ENCODE measurements at regions not wholly inside any gene's neighbourhood (a gene's known extent, or its start where the extent isn't known, plus 50 kb on each side); places are given as distances from the start of the nearest gene placed in this dataset.
A peak's percentile ranks its signal among the peaks of the same experiment; 100 is the strongest.
"Not testable (repeated sequence)": the region's sequence is repeated elsewhere in the genome, so short reads cannot be mapped to it uniquely, and the experiment has no call there.

GRCh38 chr10:34908481-34908880 lies 93.4 kb upstream of the PARD3 start:
- no peak for DNase-seq (ENCODE audit: low spot score)

- DNase-seq (ENCODE audit: low spot score) = no peak
Observed at GRCh38 chr10:34907743-34908430, 92.8 kb upstream of the PARD3 start.

GRCh38 chr10:34906067-34906965 lies 91.2 kb upstream of the PARD3 start:
- no peak for DNase-seq (ENCODE audit: low spot score)

- DNase-seq (ENCODE audit: low spot score) = no peak
Observed at GRCh38 chr10:34905200-34905927, 90.3 kb upstream of the PARD3 start.

GRCh38 chr10:34904191-34904590 lies 89.1 kb upstream of the PARD3 start:
- DNase-seq (ENCODE audit: low spot score) = no peak

- no peak for DNase-seq (ENCODE audit: low spot score)
Observed at GRCh38 chr10:34899161-34899560, 84.1 kb upstream of the PARD3 start.

- DNase-seq (ENCODE audit: low spot score) = no peak
Observed at GRCh38 chr10:34895977-34896376, 80.9 kb upstream of the PARD3 start.

GRCh38 chr10:34895046-34895445 lies 80.0 kb upstream of the PARD3 start:
- DNase-seq (ENCODE audit: low spot score) = not testable (repeated sequence)

- DNase-seq (ENCODE audit: low spot score) = not testable (repeated sequence)
Observed at GRCh38 chr10:34892521-34892920, 77.4 kb upstream of the PARD3 start.

- no peak for DNase-seq (ENCODE audit: low spot score)
Observed at GRCh38 chr10:34890939-34891338, 75.8 kb upstream of the PARD3 start.

GRCh38 chr10:34889004-34889869 lies 74.1 kb upstream of the PARD3 start:
- no peak for DNase-seq (ENCODE audit: low spot score)

GRCh38 chr10:34886906-34887642 lies 72.0 kb upstream of the PARD3 start:
- DNase-seq (ENCODE audit: low spot score) = no peak

GRCh38 chr10:34885898-34886297 lies 70.8 kb upstream of the PARD3 start:
- no peak for DNase-seq (ENCODE audit: low spot score)

GRCh38 chr10:34885011-34885410 lies 69.9 kb upstream of the PARD3 start:
- DNase-seq (ENCODE audit: low spot score) = no peak

- peak; percentile 11 for DNase-seq (ENCODE audit: low spot score)
Observed at GRCh38 chr10:34884272-34884952, 69.3 kb upstream of the PARD3 start.

- DNase-seq (ENCODE audit: low spot score) = no peak
Observed at GRCh38 chr10:34880817-34881216, 65.7 kb upstream of the PARD3 start.

- not testable (repeated sequence) for DNase-seq (ENCODE audit: low spot score)
Observed at GRCh38 chr10:34878651-34879050, 63.6 kb upstream of the PARD3 start.

GRCh38 chr10:34875061-34875460 lies 60.0 kb upstream of the PARD3 start:
- DNase-seq (ENCODE audit: low spot score) = no peak

GRCh38 chr10:34872820-34873219 lies 57.7 kb upstream of the PARD3 start:
- DNase-seq (ENCODE audit: low spot score) = no peak

GRCh38 chr10:34869135-34869836 lies 54.2 kb upstream of the PARD3 start:
- DNase-seq (ENCODE audit: low spot score) = no peak

Measured in activated CD4-positive, alpha-beta T cell treated with anti-CD3 and anti-CD28 coated beads, Interleukin-2, Interleukin-4, amounts not matched to agents 100 ng/mL and 50 ng/mL, durations not matched to agents 16 hours and 8 hours (primary cell).